HL-60 (cell line): ENCODE measurements at regions not wholly inside any gene's neighbourhood (a gene's known extent, or its start where the extent isn't known, plus 50 kb on each side); places are given as distances from the start of the nearest gene placed in this dataset.

Experiments
- DNase-seq, 2 experiments: peaks; one replicate each; pipeline ENCODE4 v3.0.0-alpha.2; 2010 to 2020; ENCODE audit warnings: low read depth in 1 of 2, low spot score in 1 of 2
- H3K27ac ChIP-seq: fragments of 250-450 bp; sonication (Bioruptor Pico); replicated peaks from 2 replicates; pipeline ENCODE4 v1.5.1; 2020; ENCODE audit warnings: mild to moderate bottlenecking, moderate library complexity
- H3K27me3 ChIP-seq: fragments of 250-450 bp; sonication (Bioruptor Pico); 2 replicates; pipeline ENCODE4 v1.5.1; 2021; ENCODE audit warnings: mild to moderate bottlenecking, moderate library complexity; ENCODE audit not compliant: insufficient read depth, poor library complexity, severe bottlenecking
- H3K4me3 ChIP-seq: replicated peaks from 2 replicates; pipeline ENCODE4 v1.5.1; 2011; ENCODE audit warnings: mild to moderate bottlenecking, control low read depth, low read length; ENCODE audit not compliant: insufficient read depth
- CTCF ChIP-seq: IDR thresholded peaks from one replicate; pipeline ENCODE4 v1.5.1; 2011; ENCODE audit warnings: low read length, control low read depth, inconsistent platforms; ENCODE audit not compliant: insufficient read depth
- GABPA ChIP-seq: IDR thresholded peaks from 2 replicates; pipeline ENCODE4 v1.6.1; 2012; ENCODE audit warnings: low read depth
- POLR2AphosphoS5 ChIP-seq: IDR thresholded peaks from 2 replicates; pipeline ENCODE4 v1.6.1; 2012; ENCODE audit warnings: low read depth
- REST ChIP-seq: IDR thresholded peaks from 2 replicates; pipeline ENCODE4 v1.6.1; 2012; ENCODE audit warnings: low read depth; ENCODE audit not compliant: insufficient replicate concordance
- SPI1 ChIP-seq: IDR thresholded peaks from 2 replicates; pipeline ENCODE4 v1.6.1; 2012; ENCODE audit warnings: low read depth, mild to moderate bottlenecking, borderline replicate concordance

GRCh38 chr5:112570708-112571444, 151.8 kb upstream of the EPB41L4A start:
- DNase-seq = no peak
- no peak overlapping the region for H3K27ac ChIP-seq
- no peak for TF ChIP-seq GABPA
- no peak for TF ChIP-seq POLR2AphosphoS5
- no peak for TF ChIP-seq REST
- no peak for TF ChIP-seq SPI1
- no peak for TF ChIP-seq CTCF

GRCh38 chr5:112573441-112573840, 154.4 kb upstream of the EPB41L4A start:
- Histone ChIP-seq H3K27ac (no peak overlapping the region), H3K4me3 (no peak overlapping the region), H3K27me3 (no peaks in the 10 kb centered on the region)
- DNase-seq = no peak
- TF ChIP-seq CTCF (no peak), SPI1 (no peak), GABPA (no peak), POLR2AphosphoS5 (no peak), REST (no peak)

More at GRCh38 chr5:112570708-112571444, 151.8 kb upstream of the EPB41L4A start:
- no peaks in the 10 kb centered on the region for H3K27me3 ChIP-seq
- H3K4me3 ChIP-seq = no peak overlapping the region

GRCh38 chr5:112574536-112574935, 155.5 kb upstream of the EPB41L4A start:
- DNase-seq = no peak
- Histone ChIP-seq H3K4me3 (no peak overlapping the region), H3K27ac (no peak overlapping the region), H3K27me3 (no peaks in the 10 kb centered on the region)
- TF ChIP-seq REST (no peak), SPI1 (no peak), GABPA (no peak), CTCF (no peak), POLR2AphosphoS5 (no peak)
